Fibroblast of lung (primary cell): ENCODE measurements at regions not wholly inside any gene's neighbourhood (a gene's known extent, or its start where the extent isn't known, plus 50 kb on each side); places are given as distances from the start of the nearest gene placed in this dataset.

Source experiments
- CTCF ChIP-seq, 2 donors: IDR thresholded peaks in 1 of 2; conservative IDR thresholded peaks in 1 of 2; 1 replicate in 1 of 2; 2 replicates in 1 of 2; pipeline ENCODE4 v1.5.1; 2011 to 2012; ENCODE audit warnings: low read length in 2 of 2, control low read depth in 1 of 2, inconsistent platforms in 1 of 2, low read depth in 1 of 2, mild to moderate bottlenecking in 1 of 2
- EZH2 ChIP-seq: IDR thresholded peaks from 2 replicates; pipeline ENCODE4 v1.5.1; 2012; ENCODE audit warnings: low read length, control low read depth, mild to moderate bottlenecking; ENCODE audit errors: missing control alignments

GRCh38 chr17:79217473-79218135, 143.0 kb downstream of the ENGASE start:
- no peak for TF ChIP-seq EZH2
- no peak for TF ChIP-seq CTCF (conservative IDR thresholded peaks at IDR 0.05 in 1 of 2, IDR thresholded peaks at IDR 0.05 in 1 of 2; ENCODE audit: low read depth in 1 of 2, low read length in 2 of 2)
